Activated T-helper 1 cell treated with Interleukin-2 at 50 U/mL for 16 hours (primary cell): ENCODE measurements at regions not wholly inside any gene's neighbourhood (a gene's known extent, or its start where the extent isn't known, plus 50 kb on each side); places are given as distances from the start of the nearest gene placed in this dataset.

Source experiments
- DNase-seq: peaks from one replicate; pipeline ENCODE4 v3.0.0-alpha.2; 2020; ENCODE audit warnings: low read depth

- DNase-seq = no peak
Measured at GRCh38 chr20:60901831-60902230, 350.2 kb upstream of the CDH4 start.

GRCh38 chr20:60903325-60903971 lies 348.6 kb upstream of the CDH4 start:
- no peak for DNase-seq

- no peak for DNase-seq
Measured at GRCh38 chr20:60904730-60905129, 347.3 kb upstream of the CDH4 start.

GRCh38 chr20:60905919-60906318 lies 346.1 kb upstream of the CDH4 start:
- no peak for DNase-seq

GRCh38 chr20:60906555-60906954 lies 345.5 kb upstream of the CDH4 start:
- no peak for DNase-seq

- DNase-seq = no peak
Measured at GRCh38 chr20:60913298-60913697, 338.8 kb upstream of the CDH4 start.

- DNase-seq = no peak
Measured at GRCh38 chr20:60921022-60921622, 330.9 kb upstream of the CDH4 start.

- DNase-seq = no peak
Measured at GRCh38 chr20:60926831-60927230, 325.2 kb upstream of the CDH4 start.

GRCh38 chr20:60928341-60928740 lies 323.7 kb upstream of the CDH4 start:
- no peak for DNase-seq

- DNase-seq = no peak
Measured at GRCh38 chr20:60930023-60930790, 321.9 kb upstream of the CDH4 start.

- no peak for DNase-seq
Measured at GRCh38 chr20:60931696-60932095, 320.4 kb upstream of the CDH4 start.

- no peak for DNase-seq
Measured at GRCh38 chr20:60934724-60935123, 317.3 kb upstream of the CDH4 start.

- DNase-seq = no peak
Measured at GRCh38 chr20:60935971-60936370, 316.1 kb upstream of the CDH4 start.

- DNase-seq = no peak
Measured at GRCh38 chr20:60937585-60937984, 314.5 kb upstream of the CDH4 start.

- no peak for DNase-seq
Measured at GRCh38 chr20:60941379-60941778, 310.7 kb upstream of the CDH4 start.

- DNase-seq = no peak
Measured at GRCh38 chr20:60947819-60948218, 304.2 kb upstream of the CDH4 start.

GRCh38 chr20:60948224-60948623 lies 303.8 kb upstream of the CDH4 start:
- DNase-seq = no peak

GRCh38 chr20:60950561-60950960 lies 301.5 kb upstream of the CDH4 start:
- DNase-seq = no peak

- DNase-seq = no peak
Measured at GRCh38 chr20:60950974-60951373, 301.1 kb upstream of the CDH4 start.

- no peak for DNase-seq
Measured at GRCh38 chr20:60952861-60953260, 299.2 kb upstream of the CDH4 start.

GRCh38 chr20:60953321-60953720 lies 298.7 kb upstream of the CDH4 start:
- no peak for DNase-seq

- no peak for DNase-seq
Measured at GRCh38 chr20:60955706-60956105, 296.4 kb upstream of the CDH4 start.

GRCh38 chr20:60956194-60956593 lies 295.9 kb upstream of the CDH4 start:
- DNase-seq = no peak
